Stimulated activated naive CD8-positive, alpha-beta T cell treated with anti-CD3 and anti-CD28 coated beads, Interleukin-15, amount 100 ng/mL, for 72 hours (primary cell): ENCODE measurements at regions not wholly inside any gene's neighbourhood (a gene's known extent, or its start where the extent isn't known, plus 50 kb on each side); places are given as distances from the start of the nearest gene placed in this dataset.

Experiments used
- ATAC-seq: fragments of 150-1000 bp; cut with Tn5 transposase; 2 replicates; pipeline ENCODE4 v1.10.0; 2021; ENCODE audit warnings: mild to moderate bottlenecking, moderate library complexity
- DNase-seq, 2 donors: peaks; one replicate each; pipeline ENCODE4 v3.0.0; 2021 to 2022
- H3K27ac Mint-ChIP-seq, 2 donors: one replicate each; pipeline ENCODE4 v1.8.0; 2022; ENCODE audit warnings: mild to moderate bottlenecking in 2 of 2, mixed read lengths in 2 of 2, moderate library complexity in 2 of 2
- H3K27me3 Mint-ChIP-seq: one replicate; pipeline ENCODE4 v1.8.0; 2022; ENCODE audit warnings: mixed read lengths
- H3K4me1 Mint-ChIP-seq: one replicate; pipeline ENCODE4 v1.8.0; 2022; ENCODE audit warnings: mild to moderate bottlenecking, mixed read lengths
- H3K4me3 Mint-ChIP-seq, 2 donors: one replicate each; pipeline ENCODE4 v1.8.0; 2022; ENCODE audit warnings: mild to moderate bottlenecking in 2 of 2, mixed read lengths in 2 of 2, moderate library complexity in 1 of 2
- H3K9me3 Mint-ChIP-seq, 2 donors: one replicate each; pipeline ENCODE4 v1.8.0; 2022; ENCODE audit warnings: mixed read lengths in 2 of 2

DNA sequence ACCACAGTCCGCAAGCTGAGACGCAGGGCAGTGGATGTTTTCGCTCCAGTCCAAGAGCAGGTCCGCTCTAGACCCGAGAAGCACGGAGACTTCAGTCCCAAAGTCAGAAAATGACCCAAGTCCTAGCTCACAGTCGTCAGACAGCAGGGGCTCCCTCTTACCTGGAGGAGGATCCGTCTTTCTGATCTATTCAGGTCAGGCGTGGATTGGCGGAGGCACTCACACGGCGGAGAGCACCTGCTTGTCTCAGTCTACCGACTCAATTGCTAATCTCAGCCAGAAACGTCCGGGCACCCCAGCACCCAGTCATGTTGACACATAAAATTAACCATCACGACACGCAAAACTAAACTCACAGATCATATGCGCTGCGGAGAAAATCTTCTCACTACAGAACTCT, 285.3 kb upstream of the CDH4 start:
- Mint-ChIP-seq H3K27me3 (no peaks in the 10 kb centered on the region), H3K9me3 (peaks cover 0 to 7% of the 10 kb centered on the region in 2 donors), H3K4me1 (no peaks in the 10 kb centered on the region), H3K4me3 (no peak overlapping the region), H3K27ac (no peak overlapping the region)
- ATAC-seq (no peak), DNase-seq (no peak)

GRCh38 chr20:60967431-60968316, 284.4 kb upstream of the CDH4 start:
- H3K4me3 Mint-ChIP-seq, result no peak overlapping the region
- peaks cover 0 to 7% of the 10 kb centered on the region in 2 donors for H3K9me3 Mint-ChIP-seq
- ATAC-seq (no peak), DNase-seq (no peak)
- H3K27ac Mint-ChIP-seq, result no peak overlapping the region
- no peaks in the 10 kb centered on the region for H3K4me1 Mint-ChIP-seq
- H3K27me3 Mint-ChIP-seq, result no peaks in the 10 kb centered on the region

- Mint-ChIP-seq H3K27ac (no peak overlapping the region), H3K27me3 (no peaks in the 10 kb centered on the region)
- DNase-seq, result no peak
Measured at GRCh38 chr20:60968853-60969720, 283.0 kb upstream of the CDH4 start.

GRCh38 chr20:60970601-60971000, 281.5 kb upstream of the CDH4 start:
- no peak overlapping the region for H3K4me3 Mint-ChIP-seq
- H3K4me1 Mint-ChIP-seq, result no peaks in the 10 kb centered on the region
- DNase-seq (no peak), ATAC-seq (no peak)
- no peak overlapping the region for H3K27ac Mint-ChIP-seq
- H3K9me3 Mint-ChIP-seq, result peaks cover 0 to 7% of the 10 kb centered on the region in 2 donors
- H3K27me3 Mint-ChIP-seq, result no peaks in the 10 kb centered on the region

More at GRCh38 chr20:60968853-60969720, 283.0 kb upstream of the CDH4 start:
- H3K4me3 Mint-ChIP-seq, result no peak overlapping the region
- no peak for ATAC-seq
- H3K9me3 Mint-ChIP-seq, result peaks cover 0 to 7% of the 10 kb centered on the region in 2 donors
- H3K4me1 Mint-ChIP-seq, result no peaks in the 10 kb centered on the region

- H3K9me3 Mint-ChIP-seq, result peaks cover 0 to 8% of the 10 kb centered on the region in 2 donors
- no peak overlapping the region for H3K4me3 Mint-ChIP-seq
- no peak for DNase-seq
- no peak overlapping the region for H3K27ac Mint-ChIP-seq
- ATAC-seq, result no peak
- peaks cover 16% of the 10 kb centered on the region for H3K27me3 Mint-ChIP-seq
- H3K4me1 Mint-ChIP-seq, result no peaks in the 10 kb centered on the region
Measured at GRCh38 chr20:60974022-60974421, 278.0 kb upstream of the CDH4 start.

DNA sequence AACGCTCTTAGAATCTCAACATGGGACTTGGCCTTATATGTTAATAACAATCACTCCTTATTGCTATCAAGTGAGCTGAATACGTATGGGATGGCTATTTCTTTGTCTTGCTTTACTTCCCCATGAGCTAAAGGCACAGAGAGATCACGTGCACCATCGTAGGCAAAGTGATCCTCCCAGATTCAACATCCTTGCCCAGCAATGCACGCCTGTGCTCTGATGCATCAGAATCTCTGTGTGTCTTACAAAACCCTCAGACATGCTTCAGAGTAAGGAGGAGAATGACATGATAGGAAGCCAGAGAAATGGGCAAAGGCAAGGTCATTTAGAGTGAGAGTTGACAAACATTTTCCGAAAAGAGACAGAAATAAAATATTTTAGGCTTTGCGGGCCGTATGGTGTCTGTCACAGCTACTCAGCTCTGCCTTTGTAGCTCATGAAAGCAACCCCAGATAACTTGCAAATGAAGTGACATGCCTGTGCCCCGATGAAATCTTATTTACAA, 277.6 kb upstream of the CDH4 start:
- ATAC-seq (no peak), DNase-seq (no peak)
- peaks cover 16% of the 10 kb centered on the region for H3K27me3 Mint-ChIP-seq

GRCh38 chr20:60976139-60976538, 275.9 kb upstream of the CDH4 start:
- Mint-ChIP-seq H3K4me3 (no peak overlapping the region), H3K9me3 (peaks cover 13 to 27% of the 10 kb centered on the region in 2 donors), H3K27me3 (peaks cover 16% of the 10 kb centered on the region), H3K27ac (no peak overlapping the region), H3K4me1 (no peaks in the 10 kb centered on the region)
- ATAC-seq, result no peak
- DNase-seq, result no peak

More for the DNA sequence above, 277.6 kb upstream of the CDH4 start:
- Mint-ChIP-seq H3K4me1 (no peaks in the 10 kb centered on the region), H3K27ac (no peak overlapping the region), H3K9me3 (peaks cover under 1 to 13% of the 10 kb centered on the region in 2 donors), H3K4me3 (no peak overlapping the region)

- Mint-ChIP-seq H3K4me3 (no peak overlapping the region), H3K9me3 (peaks cover 13 to 27% of the 10 kb centered on the region in 2 donors), H3K27me3 (peaks cover 16% of the 10 kb centered on the region), H3K4me1 (no peaks in the 10 kb centered on the region), H3K27ac (no peak overlapping the region)
- no peak for DNase-seq
- ATAC-seq, result no peak
Measured at GRCh38 chr20:60976913-60977312, 275.1 kb upstream of the CDH4 start.

DNA sequence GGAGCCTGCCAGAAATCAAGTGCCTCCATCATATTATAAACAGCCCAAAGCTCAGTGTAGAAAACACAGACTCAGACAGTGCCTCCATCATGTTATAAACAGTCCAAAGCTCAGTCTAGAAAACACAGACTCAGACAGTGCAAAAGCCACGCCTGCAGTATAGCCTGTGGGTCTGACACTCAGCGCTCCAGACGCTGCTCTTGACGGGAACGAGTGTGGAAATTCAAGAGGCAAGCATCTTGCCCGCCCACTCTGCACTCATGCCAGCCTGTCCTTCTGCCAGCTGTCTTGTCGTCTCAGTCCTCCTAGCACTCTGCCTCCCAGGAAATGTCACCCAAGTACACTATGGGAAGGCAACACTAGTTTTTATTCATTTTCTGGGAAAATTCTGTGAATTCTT, 274.2 kb upstream of the CDH4 start:
- peaks cover 16% of the 10 kb centered on the region for H3K27me3 Mint-ChIP-seq
- H3K4me3 Mint-ChIP-seq, result no peak overlapping the region
- no peaks in the 10 kb centered on the region for H3K4me1 Mint-ChIP-seq
- peaks cover 13 to 27% of the 10 kb centered on the region in 2 donors for H3K9me3 Mint-ChIP-seq
- ATAC-seq, result no peak
- no peak overlapping the region for H3K27ac Mint-ChIP-seq
- DNase-seq, result no peak

DNA sequence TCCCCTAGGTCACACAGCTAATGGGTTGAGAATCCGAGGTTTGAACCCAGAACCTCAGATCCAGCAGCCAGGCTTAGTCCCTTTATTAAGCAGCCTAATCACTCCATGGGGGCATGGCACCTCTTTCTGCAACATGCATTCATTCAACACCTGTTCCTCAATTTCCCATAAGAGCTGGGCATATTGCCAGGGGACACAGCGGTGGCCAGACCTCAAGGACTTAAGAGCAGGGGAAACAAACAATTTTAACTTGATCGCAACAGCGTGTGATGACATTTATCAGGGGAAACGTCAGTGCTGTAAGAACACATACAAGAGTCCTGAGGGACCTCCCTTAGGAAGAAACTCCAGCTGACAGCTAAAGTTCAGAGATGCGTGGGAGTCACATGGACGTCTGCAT, 267.4 kb upstream of the CDH4 start:
- Mint-ChIP-seq H3K4me3 (no peak overlapping the region), H3K4me1 (no peaks in the 10 kb centered on the region), H3K27me3 (peaks cover 8% of the 10 kb centered on the region), H3K9me3 (peaks cover 10 to 19% of the 10 kb centered on the region in 2 donors), H3K27ac (no peak overlapping the region)
- DNase-seq (no peak), ATAC-seq (no peak)

- Mint-ChIP-seq H3K4me3 (no peak overlapping the region), H3K27ac (no peak overlapping the region), H3K27me3 (peaks cover 8% of the 10 kb centered on the region), H3K4me1 (no peaks in the 10 kb centered on the region), H3K9me3 (peaks cover 0 to 7% of the 10 kb centered on the region in 2 donors)
- ATAC-seq (no peak), DNase-seq (no peak)
Measured at GRCh38 chr20:60986506-60987156, 265.4 kb upstream of the CDH4 start.

GRCh38 chr20:60990061-60990460, 262.0 kb upstream of the CDH4 start:
- Mint-ChIP-seq H3K27me3 (peaks cover 3% of the 10 kb centered on the region), H3K27ac (no peak overlapping the region), H3K4me3 (no peak overlapping the region), H3K9me3 (peaks cover 0 to 7% of the 10 kb centered on the region in 2 donors), H3K4me1 (no peaks in the 10 kb centered on the region)
- DNase-seq (no peak), ATAC-seq (no peak)

- H3K4me3 Mint-ChIP-seq, result no peak overlapping the region
- DNase-seq (no peak), ATAC-seq (no peak)
- peaks cover 0 to 4% of the 10 kb centered on the region in 2 donors for H3K9me3 Mint-ChIP-seq
- H3K27ac Mint-ChIP-seq, result no peak overlapping the region
- H3K27me3 Mint-ChIP-seq, result peaks cover 9% of the 10 kb centered on the region
- no peaks in the 10 kb centered on the region for H3K4me1 Mint-ChIP-seq
Measured at GRCh38 chr20:60990643-60991042, 261.4 kb upstream of the CDH4 start.

DNA sequence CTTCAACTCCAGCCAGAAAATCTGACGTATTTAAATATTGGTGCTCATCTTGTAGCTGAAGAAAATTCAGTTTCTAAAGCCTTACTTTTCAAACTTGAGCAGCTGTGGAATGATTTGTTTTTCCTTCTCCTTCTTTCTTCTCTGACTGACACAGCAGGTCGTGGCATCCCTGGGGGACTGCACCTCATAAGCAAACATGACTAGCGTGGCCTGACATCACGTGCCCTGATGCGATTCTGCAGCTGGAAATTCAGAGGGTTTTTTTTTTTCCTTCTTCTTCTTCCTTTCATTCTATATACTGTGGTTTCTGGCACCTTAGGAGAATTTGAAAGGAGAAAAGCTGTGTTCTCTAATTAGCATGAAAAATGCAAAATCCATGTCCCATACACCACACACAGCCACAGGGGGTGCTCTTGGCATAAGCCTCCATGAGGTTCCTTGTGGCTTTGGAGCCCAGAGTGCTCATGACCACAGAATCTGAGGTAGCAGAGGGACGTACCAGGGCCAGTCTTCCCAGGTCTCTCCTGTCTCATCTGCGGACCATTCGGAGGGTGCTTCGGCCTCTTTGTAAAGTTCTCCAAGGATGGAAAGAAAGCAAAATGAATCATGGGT, 258.5 kb upstream of the CDH4 start:
- Mint-ChIP-seq H3K4me3 (no peak overlapping the region), H3K27ac (no peak overlapping the region), H3K9me3 (no peaks in the 10 kb centered on the region), H3K4me1 (no peaks in the 10 kb centered on the region), H3K27me3 (peaks cover 12% of the 10 kb centered on the region)
- DNase-seq (no peak), ATAC-seq (no peak)

DNA sequence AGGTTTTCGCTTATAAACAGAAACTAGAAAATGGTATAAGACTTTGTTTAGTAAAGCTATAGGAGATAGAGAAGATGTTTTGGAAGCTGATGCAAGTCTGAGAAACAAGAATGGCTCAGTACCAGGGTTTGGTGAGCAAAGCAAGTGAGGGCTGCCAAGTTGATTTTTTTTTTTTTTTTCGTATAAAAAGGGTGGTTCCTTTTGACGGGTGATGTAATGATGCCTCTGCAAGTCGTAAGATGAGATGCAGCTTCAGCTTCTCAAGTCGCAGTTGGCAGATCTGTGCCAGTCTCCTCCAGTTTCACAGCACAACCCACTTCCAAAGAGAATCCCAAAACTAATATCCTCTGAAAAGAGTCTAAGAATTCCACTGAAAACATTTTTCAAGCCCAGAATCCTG, 252.8 kb upstream of the CDH4 start:
- peaks cover 12% of the 10 kb centered on the region for H3K27me3 Mint-ChIP-seq
- DNase-seq, result no peak
- no peak overlapping the region for H3K27ac Mint-ChIP-seq
- ATAC-seq, result no peak
- H3K9me3 Mint-ChIP-seq, result no peaks in the 10 kb centered on the region
- no peak overlapping the region for H3K4me3 Mint-ChIP-seq
- H3K4me1 Mint-ChIP-seq, result no peaks in the 10 kb centered on the region
